ENCODE measurements at regions not wholly inside any gene's neighbourhood (a gene's known extent, or its start where the extent isn't known, plus 50 kb on each side); places are given as distances from the start of the nearest gene placed in this dataset.

GRCh38 chr21:15138490-15138889 is 73.7 kb upstream of the NRIP1 start:
- Histone ChIP-seq H3K4me1 (ENCODE audit: control insufficient read depth, insufficient read depth, low read length) (no peaks in the 10 kb centered on the region), H3K27me3 (ENCODE audit: control insufficient read depth, insufficient read depth, low read length) (no peaks in the 10 kb centered on the region), H3K9me3 (ENCODE audit: control insufficient read depth, insufficient read depth, low read depth, low read length) (no peaks in the 10 kb centered on the region), H3K36me3 (ENCODE audit: control insufficient read depth, insufficient read depth, low read length) (no peaks in the 10 kb centered on the region), H3K4me3 (ENCODE audit: low read depth in 2 of 2, low read length in 2 of 2) (no peak overlapping the region), H3K27ac (ENCODE audit: low read length) (no peak overlapping the region)
- POLR2A ChIA-PET = no interaction called here
- no peak for ATAC-seq
- intact Hi-C loops (cut with micrococcal nuclease; ENCODE audit: unreplicated experiment) = no loop called here
- no TSS peak for BruUV-seq (replicated peaks)
- in situ Hi-C loops (cut with HindIII; ENCODE audit: low pct_unique_long_range_greater_than_20kb, low sequenced_read_pairs) = no loop called here
- TF ChIP-seq TCF7L2 (IDR thresholded peaks at IDR 0.05; ENCODE audit: low read depth, low read length) (no peak), CTCF (IDR thresholded peaks at IDR 0.05) (no peak), REST (IDR thresholded peaks at IDR 0.05; ENCODE audit: insufficient read depth in 1 of 2, low read depth in 2 of 2, low read length in 1 of 2) (no peak), SIN3A (IDR thresholded peaks at IDR 0.05; ENCODE audit: borderline replicate concordance, insufficient read depth, low read depth, low read length) (no peak), POLR2AphosphoS5 (IDR thresholded peaks at IDR 0.05; ENCODE audit: low read depth, low read length) (no peak)
- CTCF ChIA-PET = no interaction called here
- no peak for DNase-seq (ENCODE audit: low read depth, low spot score)

- Histone ChIP-seq H3K4me1 (ENCODE audit: control insufficient read depth, insufficient read depth, low read length) (no peaks in the 10 kb centered on the region), H3K4me3 (ENCODE audit: low read depth in 2 of 2, low read length in 2 of 2) (no peak overlapping the region), H3K27ac (ENCODE audit: low read length) (no peak overlapping the region), H3K9me3 (ENCODE audit: control insufficient read depth, insufficient read depth, low read depth, low read length) (no peaks in the 10 kb centered on the region), H3K36me3 (ENCODE audit: control insufficient read depth, insufficient read depth, low read length) (no peaks in the 10 kb centered on the region), H3K27me3 (ENCODE audit: control insufficient read depth, insufficient read depth, low read length) (no peaks in the 10 kb centered on the region)
- no peak for TF ChIP-seq REST (IDR thresholded peaks at IDR 0.05; ENCODE audit: insufficient read depth in 1 of 2, low read depth in 2 of 2, low read length in 1 of 2)
- TF ChIP-seq SIN3A (IDR thresholded peaks at IDR 0.05; ENCODE audit: borderline replicate concordance, insufficient read depth, low read depth, low read length) = no peak
- TF ChIP-seq POLR2AphosphoS5 (IDR thresholded peaks at IDR 0.05; ENCODE audit: low read depth, low read length) = no peak
- no peak for TF ChIP-seq CTCF (IDR thresholded peaks at IDR 0.05)
- TF ChIP-seq TCF7L2 (IDR thresholded peaks at IDR 0.05; ENCODE audit: low read depth, low read length) = no peak
- BruUV-seq (replicated peaks) = no TSS peak
- intact Hi-C loops (cut with micrococcal nuclease; ENCODE audit: unreplicated experiment) = no loop called here
- DNase-seq (ENCODE audit: low read depth, low spot score) (no peak), ATAC-seq (no peak)
- ChIA-PET POLR2A (no interaction called here), CTCF (no interaction called here)
- in situ Hi-C loops (cut with HindIII; ENCODE audit: low pct_unique_long_range_greater_than_20kb, low sequenced_read_pairs) = no loop called here
Measured at GRCh38 chr21:15139898-15140297, 75.1 kb upstream of the NRIP1 start.

Measured in Panc1 (cell line).